A549 (cell line): ENCODE measurements at regions not wholly inside any gene's neighbourhood (a gene's known extent, or its start where the extent isn't known, plus 50 kb on each side); places are given as distances from the start of the nearest gene placed in this dataset.

Experiments
- ATAC-seq, 2 experiments: fragments of 200-7000 bp in 1 of 2; fragments of >200 bp in 1 of 2; cut with Nextera tagmentation in 1 of 2; cut with Tn5 transposase in 1 of 2; 3 replicates each; pipeline versions ENCODE4 v1.8.0 to v1.9.1; 2018 to 2020; ENCODE audit warnings: mild to moderate bottlenecking in 1 of 2, moderate library complexity in 1 of 2
- CTCF ChIA-PET: fragments of 300-600 bp; sonication (Branson Sonifier 250); formaldehyde crosslinking; extraction: SDS; loops from one replicate; lab custom pipeline; 2021; ENCODE audit warnings: antibody characterized with exemption, inconsistent platforms; lab: Yijun Ruan, JAX
- POLR2A ChIA-PET: fragments of 350-600 bp; formaldehyde crosslinking; extraction: SDS; loops from one replicate; lab custom pipeline; 2021; ENCODE audit warnings: antibody characterized with exemption, inconsistent platforms; lab: Yijun Ruan, JAX
- DNase-seq, 2 experiments: peaks; one replicate each; pipeline versions ENCODE4 v3.0.0 to v3.0.0-alpha.2; 2011 to 2016; ENCODE audit warnings: low read depth in 1 of 2, low spot score in 1 of 2
- FAIRE-seq: peaks from 2 replicates; lab custom pipeline; 2011; peaks lifted over from hg19 to GRCh38; lab: Jason Lieb, UNC
- H3K27ac ChIP-seq, 2 experiments: fragments of >200 bp; sonication (Bioruptor Twin); formaldehyde crosslinking; 3 replicates each; pipeline ENCODE4 v1.5.1; 2016 to 2017
- H3K4me1 ChIP-seq: fragments of >200 bp; sonication (Bioruptor Twin); formaldehyde crosslinking; 3 replicates; pipeline ENCODE4 v1.6.1; 2016
- H3K4me2 ChIP-seq: fragments of >200 bp; sonication (Bioruptor Twin); formaldehyde crosslinking; 3 replicates; pipeline ENCODE4 v1.6.1; 2016
- H3K4me3 ChIP-seq: fragments of >200 bp; sonication (Bioruptor Twin); formaldehyde crosslinking; 3 replicates; pipeline ENCODE4 v1.5.1; 2016
- H3K9me3 ChIP-seq: fragments of >200 bp; sonication (Bioruptor Twin); formaldehyde crosslinking; 3 replicates; pipeline ENCODE4 v1.6.1; 2016
- BHLHE40 ChIP-seq: IDR thresholded peaks from 2 replicates; pipeline ENCODE4 v1.6.1; 2012; ENCODE audit warnings: low read depth, low read length, inconsistent platforms
- CHD4 ChIP-seq: fragments of 200-600 bp; sonication (generic); IDR thresholded peaks from 2 replicates; pipeline ENCODE4 v1.6.1; 2016; ENCODE audit warnings: antibody characterized with exemption, mild to moderate bottlenecking, borderline replicate concordance
- EHMT2 ChIP-seq: fragments of 200-600 bp; sonication (generic); IDR thresholded peaks from 2 replicates; pipeline ENCODE4 v1.6.1; 2016; ENCODE audit warnings: antibody characterized with exemption, low read depth, mild to moderate bottlenecking, moderate library complexity
- EP300 ChIP-seq, 2 experiments: fragments of >200 bp; sonication (Bioruptor Twin); formaldehyde crosslinking; IDR thresholded peaks; 2 replicates in 1 of 2; 3 replicates in 1 of 2; pipeline ENCODE4 v1.6.1; 2016 to 2017
- HEYL ChIP-seq: fragments of 250-450 bp; sonication (Bioruptor Pico); IDR thresholded peaks from 2 replicates; pipeline ENCODE4 v1.8.0; 2021; ENCODE audit warnings: mild to moderate bottlenecking, moderate library complexity
- HMGXB4 ChIP-seq: fragments of 250-450 bp; sonication (Bioruptor Pico); IDR thresholded peaks from 2 replicates; pipeline ENCODE4 v1.5.0; 2021; ENCODE audit warnings: mild to moderate bottlenecking, moderate library complexity, borderline replicate concordance
- HOXA7 ChIP-seq: fragments of 250-450 bp; sonication (Bioruptor Pico); IDR thresholded peaks from 2 replicates; pipeline ENCODE4 v1.5.0; 2020; ENCODE audit warnings: mild to moderate bottlenecking, moderate library complexity
- JUNB ChIP-seq: fragments of >200 bp; sonication (Bioruptor Twin); formaldehyde crosslinking; IDR thresholded peaks from 2 replicates; pipeline ENCODE4 v1.6.1; 2016
- KDM5A ChIP-seq: fragments of 200-600 bp; sonication (generic); IDR thresholded peaks from 2 replicates; pipeline ENCODE4 v1.6.1; 2016; ENCODE audit warnings: antibody characterized with exemption, mild to moderate bottlenecking
- MAZ ChIP-seq: fragments of 150-350 bp; IDR thresholded peaks from 2 replicates; pipeline ENCODE4 v1.6.1; 2014; ENCODE audit warnings: antibody characterized with exemption, low read depth, low read length, borderline replicate concordance
- MYC ChIP-seq: IDR thresholded peaks from 2 replicates; pipeline ENCODE4 v1.6.1; 2012; ENCODE audit warnings: mild to moderate bottlenecking, inconsistent platforms, low read length, improper control_type of control experiment, borderline replicate concordance
- NPAS2 ChIP-seq: fragments of 250-450 bp; sonication (Bioruptor Pico); IDR thresholded peaks from 2 replicates; pipeline ENCODE4 v1.8.0; 2022; ENCODE audit warnings: mild to moderate bottlenecking, moderate library complexity, borderline replicate concordance
- NR3C1 ChIP-seq: fragments of >200 bp; sonication (Bioruptor Twin); formaldehyde crosslinking; IDR thresholded peaks from 3 replicates; pipeline ENCODE4 v1.6.1; 2017
- PHF8 ChIP-seq: fragments of 200-600 bp; sonication (generic); IDR thresholded peaks from 2 replicates; pipeline ENCODE4 v1.6.1; 2016; ENCODE audit warnings: low read depth, mild to moderate bottlenecking, antibody characterized with exemption, moderate library complexity, borderline replicate concordance
- RAD21 ChIP-seq, 2 experiments: fragments of >200 bp in 1 of 2; sonication (Bioruptor Twin) in 1 of 2; formaldehyde crosslinking in 1 of 2; IDR thresholded peaks in 1 of 2; conservative IDR thresholded peaks in 1 of 2; 2 replicates in 1 of 2; 3 replicates in 1 of 2; pipeline ENCODE4 v1.6.1; 2012 to 2018; ENCODE audit warnings: inconsistent platforms in 1 of 2
- RARB ChIP-seq: fragments of 250-450 bp; sonication (Bioruptor Pico); IDR thresholded peaks from 2 replicates; pipeline ENCODE4 v1.8.0; 2021; ENCODE audit warnings: mild to moderate bottlenecking, moderate library complexity
- RCOR1 ChIP-seq: fragments of 150-350 bp; IDR thresholded peaks from 2 replicates; pipeline ENCODE4 v1.6.1; 2014; ENCODE audit warnings: antibody characterized with exemption, low read length, low read depth
- RFX5 ChIP-seq: fragments of 450-650 bp; IDR thresholded peaks from 2 replicates; pipeline ENCODE4 v1.7.1; 2014; ENCODE audit warnings: antibody characterized with exemption, mild to moderate bottlenecking, moderate library complexity
- RNF2 ChIP-seq: fragments of 200-600 bp; sonication (generic); IDR thresholded peaks from 2 replicates; pipeline ENCODE4 v1.6.1; 2016; ENCODE audit warnings: low read depth, mild to moderate bottlenecking, antibody characterized with exemption, moderate library complexity, borderline replicate concordance
- USF2 ChIP-seq: fragments of 450-650 bp; IDR thresholded peaks from 2 replicates; pipeline ENCODE4 v1.6.1; 2014; ENCODE audit warnings: antibody characterized with exemption
- ZFP36 ChIP-seq: fragments of 450-650 bp; IDR thresholded peaks from 2 replicates; pipeline ENCODE4 v1.6.1; 2014; ENCODE audit warnings: borderline replicate concordance; ENCODE audit not compliant: partially characterized antibody
- ZNF302 ChIP-seq: fragments of 250-450 bp; sonication (Bioruptor Pico); IDR thresholded peaks from 2 replicates; pipeline ENCODE4 v1.9.0; 2021; ENCODE audit warnings: inconsistent platforms, mild to moderate bottlenecking, moderate library complexity
- WGBS: methylation state at CpG from one replicate; pipeline ENCODE4 v1.1.6; 2017; ENCODE audit errors: missing lambda C conversion rate; 5-methylcytosine and 5-hydroxymethylcytosine counted together
- TF ChIP-seq, protein P1 (sequence below): fragments of >200 bp; sonication (Bioruptor Twin); formaldehyde crosslinking; IDR thresholded peaks from 2 replicates; pipeline ENCODE4 v1.6.1; 2016
- TF ChIP-seq, protein P2 (sequence below): IDR thresholded peaks from 2 replicates; pipeline ENCODE4 v1.6.1; 2012

DNA sequence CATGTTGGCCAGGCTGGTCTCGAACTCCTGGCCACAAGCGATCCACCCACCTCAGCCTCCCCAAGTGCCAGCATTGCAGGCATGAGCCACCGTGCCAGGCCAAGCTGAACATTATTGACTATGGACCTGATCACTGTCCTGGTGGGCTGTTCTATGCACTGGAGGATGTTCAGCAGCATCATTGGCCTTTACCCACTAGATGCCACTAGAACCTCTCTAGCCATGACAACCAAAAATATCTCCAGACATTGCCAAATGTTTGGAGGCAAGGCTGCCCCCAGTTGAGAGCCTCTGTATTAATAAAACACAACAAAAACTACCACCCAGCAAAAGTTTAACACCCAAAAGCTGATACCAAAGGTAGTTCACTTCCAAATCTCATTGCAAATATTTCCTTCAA lies 110.8 kb upstream of the SOD1 start (continued):
- TF ChIP-seq USF2 (no peak), RFX5 (no peak)

DNA sequence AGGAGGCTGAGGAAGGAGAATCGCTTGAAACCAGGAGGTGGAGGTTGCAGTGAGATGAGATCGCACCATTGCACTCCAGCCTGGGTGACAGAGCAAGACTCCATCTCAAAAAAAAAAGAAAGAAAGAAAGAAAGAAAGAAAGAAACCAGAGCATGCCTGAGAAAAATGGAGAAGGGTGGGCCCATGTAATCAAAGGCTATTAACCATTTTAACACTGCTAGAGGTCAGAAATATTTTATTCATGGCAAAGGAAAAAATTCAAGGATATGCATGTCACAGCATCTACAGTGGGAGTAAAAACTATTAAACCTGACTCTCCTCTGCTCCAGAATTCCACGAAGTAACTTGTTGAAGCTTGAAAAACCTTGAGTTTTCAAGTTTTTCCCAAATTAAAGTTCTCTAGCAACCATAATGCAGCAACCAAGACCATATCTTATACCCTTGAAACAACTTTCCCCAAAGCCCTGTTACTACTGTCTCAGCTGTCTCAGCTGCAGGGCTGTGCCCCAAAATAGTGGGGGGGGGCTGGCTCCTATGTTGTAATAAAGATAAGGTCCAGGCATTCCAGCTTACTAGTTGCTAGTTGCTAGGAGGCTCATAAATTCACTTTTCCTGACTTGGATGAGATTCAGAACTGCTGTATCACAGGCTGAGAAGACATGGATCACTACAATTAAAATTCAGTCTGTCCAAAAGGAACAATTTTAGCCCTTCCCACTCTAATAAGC lies 112.9 kb upstream of the SOD1 start:
- ATAC-seq (no peak), FAIRE-seq (no peak), DNase-seq (no peak)
- ChIA-PET CTCF (interaction anchor here (1.3 kb wide), 1 partner anchor 35 kb away, joined by 3 read pairs; no protein-coding TSS in a partner anchor), POLR2A (no interaction called here)
- Histone ChIP-seq H3K27ac (no peak overlapping the region), H3K9me3 (no peaks in the 10 kb centered on the region), H3K4me3 (no peak overlapping the region), H3K4me1 (no peaks in the 10 kb centered on the region), H3K4me2 (no peak overlapping the region)
- TF ChIP-seq KDM5A (no peak), NPAS2 (CRISPR knock-in tag) (no peak), PHF8 (no peak), RCOR1 (no peak), HMGXB4 (CRISPR knock-in tag) (no peak), RFX5 (no peak), HEYL (CRISPR knock-in tag) (no peak), HOXA7 (CRISPR knock-in tag) (no peak), ZFP36 (no peak), MYC (no peak), EP300 (IDR thresholded peaks at IDR 0.05) (no peak), RNF2 (no peak), NR3C1 (no peak)
- TF ChIP-seq, protein P1, sequence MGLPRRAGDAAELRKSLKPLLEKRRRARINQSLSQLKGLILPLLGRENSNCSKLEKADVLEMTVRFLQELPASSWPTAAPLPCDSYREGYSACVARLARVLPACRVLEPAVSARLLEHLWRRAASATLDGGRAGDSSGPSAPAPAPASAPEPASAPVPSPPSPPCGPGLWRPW: no peak
- WGBS: 48% methylated on average over 3 of the region's 3 CpGs

DNA sequence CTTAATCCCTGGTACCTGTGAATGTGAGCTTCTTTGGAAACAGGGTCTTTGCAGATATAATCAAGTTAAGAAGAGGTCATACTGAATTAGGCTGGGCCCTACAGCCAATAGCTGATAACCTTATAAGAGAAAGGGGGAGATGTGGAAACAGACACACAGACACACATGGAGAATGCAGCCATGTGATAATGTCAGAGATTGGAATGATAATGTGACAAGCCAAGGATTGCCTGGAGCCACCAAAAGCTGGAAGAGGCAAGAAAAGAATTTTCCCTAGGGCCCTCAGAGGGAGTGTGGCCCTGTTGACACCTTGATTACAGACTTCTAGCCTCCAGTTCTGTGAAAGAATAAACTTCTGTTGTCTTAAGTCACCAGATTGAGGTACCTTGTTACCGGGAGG lies 114.5 kb upstream of the SOD1 start:
- Histone ChIP-seq H3K9me3 (no peaks in the 10 kb centered on the region), H3K4me1 (no peaks in the 10 kb centered on the region), H3K4me2 (no peak overlapping the region), H3K27ac (no peak overlapping the region), H3K4me3 (no peak overlapping the region)
- no peak for TF ChIP-seq RNF2
- TF ChIP-seq EHMT2: no peak
- no peak for TF ChIP-seq MAZ
- TF ChIP-seq ZFP36: no peak
- no peak for TF ChIP-seq RARB
- no peak for TF ChIP-seq ZNF302
- TF ChIP-seq, protein P2, sequence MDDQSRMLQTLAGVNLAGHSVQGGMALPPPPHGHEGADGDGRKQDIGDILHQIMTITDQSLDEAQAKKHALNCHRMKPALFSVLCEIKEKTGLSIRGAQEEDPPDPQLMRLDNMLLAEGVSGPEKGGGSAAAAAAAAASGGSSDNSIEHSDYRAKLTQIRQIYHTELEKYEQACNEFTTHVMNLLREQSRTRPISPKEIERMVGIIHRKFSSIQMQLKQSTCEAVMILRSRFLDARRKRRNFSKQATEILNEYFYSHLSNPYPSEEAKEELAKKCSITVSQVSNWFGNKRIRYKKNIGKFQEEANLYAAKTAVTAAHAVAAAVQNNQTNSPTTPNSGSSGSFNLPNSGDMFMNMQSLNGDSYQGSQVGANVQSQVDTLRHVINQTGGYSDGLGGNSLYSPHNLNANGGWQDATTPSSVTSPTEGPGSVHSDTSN: no peak
- no peak for TF ChIP-seq RAD21 (conservative IDR thresholded peaks at IDR 0.05 in 1 of 2, IDR thresholded peaks at IDR 0.05 in 1 of 2)
- TF ChIP-seq JUNB: no peak
- no peak for TF ChIP-seq CHD4
- TF ChIP-seq BHLHE40: no peak
- TF ChIP-seq RCOR1: no peak
- ChIA-PET CTCF (interaction anchor here (0.9 kb wide), 1 partner anchor 36 kb away, joined by 5 read pairs; no protein-coding TSS in a partner anchor), POLR2A (no interaction called here)
- FAIRE-seq: no peak
- no peak for DNase-seq
- ATAC-seq: no peak
- WGBS: 79% methylated on average over 1 of the region's 1 CpG
